Suprapubic skin (tissue), 4 donors: ENCODE measurements at regions not wholly inside any gene's neighbourhood (a gene's known extent, or its start where the extent isn't known, plus 50 kb on each side); places are given as distances from the start of the nearest gene placed in this dataset.

Source experiments
- DNase-seq, 2 donors: peaks; one replicate each; pipeline ENCODE4 v3.0.0-alpha.2; 2019; ENCODE audit warnings: low spot score in 2 of 2
- H3K27ac ChIP-seq: fragments of 200-600 bp; sonication (generic); one replicate; pipeline ENCODE4 v1.5.1; 2019
- H3K27me3 ChIP-seq: fragments of 200-600 bp; sonication (generic); one replicate; pipeline ENCODE4 v1.5.1; 2019
- H3K36me3 ChIP-seq: fragments of 200-600 bp; sonication (generic); one replicate; pipeline ENCODE4 v1.5.1; 2019
- H3K4me1 ChIP-seq: fragments of 200-600 bp; sonication (generic); one replicate; pipeline ENCODE4 v1.5.1; 2019
- H3K4me3 ChIP-seq: fragments of 200-600 bp; sonication (generic); one replicate; pipeline ENCODE4 v1.5.1; 2019; ENCODE audit warnings: mild to moderate bottlenecking
- H3K9me3 ChIP-seq: fragments of 200-600 bp; sonication (generic); one replicate; pipeline ENCODE4 v1.5.1; 2019
- CTCF ChIP-seq, 2 donors: fragments of 200-600 bp in 1 of 2; fragments of 450-650 bp in 1 of 2; sonication (generic) in 1 of 2; IDR thresholded peaks; one replicate each; pipeline ENCODE4 v1.5.1; 2016 to 2019; ENCODE audit warnings: antibody characterized with exemption in 2 of 2, mild to moderate bottlenecking in 1 of 2, moderate library complexity in 1 of 2
- EP300 ChIP-seq: sonication (generic); formaldehyde crosslinking; IDR thresholded peaks from one replicate; pipeline ENCODE4 v1.6.1; 2017; ENCODE audit warnings: antibody characterized with exemption
- POLR2A ChIP-seq, 2 donors: fragments of 450-650 bp; IDR thresholded peaks; one replicate each; pipeline ENCODE4 v1.6.1; 2017; ENCODE audit warnings: antibody characterized with exemption in 2 of 2, mild to moderate bottlenecking in 2 of 2, moderate library complexity in 2 of 2
- POLR2AphosphoS5 ChIP-seq, 3 donors: sonication (generic); formaldehyde crosslinking; IDR thresholded peaks; one replicate each; pipeline ENCODE4 v1.6.1; 2017; ENCODE audit warnings: antibody characterized with exemption in 3 of 3
- WGBS: methylation state at CpG from one replicate; pipeline ENCODE4 v1.1.5; 2018; 5-methylcytosine and 5-hydroxymethylcytosine counted together

GRCh38 chr20:63096681-63097335, 90.0 kb upstream of the BHLHE23 start:
- no peak for TF ChIP-seq POLR2A (IDR thresholded peaks at IDR 0.05)
- no peak for TF ChIP-seq POLR2AphosphoS5 (IDR thresholded peaks at IDR 0.05)
- TF ChIP-seq CTCF (IDR thresholded peaks at IDR 0.05): no peak
- no peak for TF ChIP-seq EP300
- H3K4me1 ChIP-seq: peaks cover 2% of the 10 kb centered on the region
- H3K27ac ChIP-seq: no peak overlapping the region
- peaks cover 78% of the 10 kb centered on the region for H3K27me3 ChIP-seq
- peak; percentile 43 to 56 for DNase-seq
- 71% methylated on average over 3 of the region's 13 CpGs for WGBS
- H3K36me3 ChIP-seq: no peaks in the 10 kb centered on the region
- no peak overlapping the region for H3K4me3 ChIP-seq
- no peaks in the 10 kb centered on the region for H3K9me3 ChIP-seq

- TF ChIP-seq POLR2AphosphoS5 (IDR thresholded peaks at IDR 0.05): no peak
- TF ChIP-seq CTCF (IDR thresholded peaks at IDR 0.05): no peak
- no peak for TF ChIP-seq EP300
- TF ChIP-seq POLR2A (IDR thresholded peaks at IDR 0.05): no peak
- no peak overlapping the region for H3K27ac ChIP-seq
- no peak overlapping the region for H3K4me3 ChIP-seq
- peak; percentile 29 to 67 for DNase-seq
- peaks cover 83% of the 10 kb centered on the region for H3K27me3 ChIP-seq
- H3K4me1 ChIP-seq: no peaks in the 10 kb centered on the region
- no peaks in the 10 kb centered on the region for H3K36me3 ChIP-seq
- no peaks in the 10 kb centered on the region for H3K9me3 ChIP-seq
- 65% methylated on average over 18 of the region's 21 CpGs for whole genome bisulfite sequencing
Observed at GRCh38 chr20:63095718-63096654, 89.2 kb upstream of the BHLHE23 start.

GRCh38 chr20:63094767-63095499, 88.2 kb upstream of the BHLHE23 start:
- Histone ChIP-seq H3K27ac (no peak overlapping the region), H3K4me3 (no peak overlapping the region), H3K9me3 (no peaks in the 10 kb centered on the region), H3K36me3 (no peaks in the 10 kb centered on the region), H3K27me3 (peaks cover 79% of the 10 kb centered on the region), H3K4me1 (no peaks in the 10 kb centered on the region)
- TF ChIP-seq CTCF (IDR thresholded peaks at IDR 0.05) (no peak), POLR2A (IDR thresholded peaks at IDR 0.05) (no peak), EP300 (no peak), POLR2AphosphoS5 (IDR thresholded peaks at IDR 0.05) (no peak)
- peak in 1 of 2 donors; percentile 37 for DNase-seq
- 75% methylated on average over 22 of the region's 22 CpGs for whole genome bisulfite sequencing

- 62% methylated on average over 9 of the region's 37 CpGs for WGBS
- no peaks in the 10 kb centered on the region for H3K4me1 ChIP-seq
- TF ChIP-seq EP300 (no peak), CTCF (IDR thresholded peaks at IDR 0.05) (no peak), POLR2A (IDR thresholded peaks at IDR 0.05) (no peak), POLR2AphosphoS5 (IDR thresholded peaks at IDR 0.05) (no peak)
- peak; percentile 21 to 59 for DNase-seq
- no peaks in the 10 kb centered on the region for H3K36me3 ChIP-seq
- no peak overlapping the region for H3K4me3 ChIP-seq
- no peak overlapping the region for H3K27ac ChIP-seq
- peaks cover 79% of the 10 kb centered on the region for H3K27me3 ChIP-seq
- no peaks in the 10 kb centered on the region for H3K9me3 ChIP-seq
Observed at GRCh38 chr20:63093966-63094766, 87.4 kb upstream of the BHLHE23 start.
